AG09319 (cell line): ENCODE measurements at regions not wholly inside any gene's neighbourhood (a gene's known extent, or its start where the extent isn't known, plus 50 kb on each side); places are given as distances from the start of the nearest gene placed in this dataset.

ENCODE experiments used
- DNase-seq: peaks from one replicate; pipeline ENCODE4 v3.0.0-alpha.2; 2010; ENCODE audit warnings: low read depth; ENCODE audit errors: extremely low read depth
- TF ChIP-seq, protein P1 (sequence below): IDR thresholded peaks from 2 replicates; pipeline ENCODE4 v1.5.1; 2011; ENCODE audit warnings: low read depth, mild to moderate bottlenecking, inconsistent platforms, low read length, moderate library complexity

DNA sequence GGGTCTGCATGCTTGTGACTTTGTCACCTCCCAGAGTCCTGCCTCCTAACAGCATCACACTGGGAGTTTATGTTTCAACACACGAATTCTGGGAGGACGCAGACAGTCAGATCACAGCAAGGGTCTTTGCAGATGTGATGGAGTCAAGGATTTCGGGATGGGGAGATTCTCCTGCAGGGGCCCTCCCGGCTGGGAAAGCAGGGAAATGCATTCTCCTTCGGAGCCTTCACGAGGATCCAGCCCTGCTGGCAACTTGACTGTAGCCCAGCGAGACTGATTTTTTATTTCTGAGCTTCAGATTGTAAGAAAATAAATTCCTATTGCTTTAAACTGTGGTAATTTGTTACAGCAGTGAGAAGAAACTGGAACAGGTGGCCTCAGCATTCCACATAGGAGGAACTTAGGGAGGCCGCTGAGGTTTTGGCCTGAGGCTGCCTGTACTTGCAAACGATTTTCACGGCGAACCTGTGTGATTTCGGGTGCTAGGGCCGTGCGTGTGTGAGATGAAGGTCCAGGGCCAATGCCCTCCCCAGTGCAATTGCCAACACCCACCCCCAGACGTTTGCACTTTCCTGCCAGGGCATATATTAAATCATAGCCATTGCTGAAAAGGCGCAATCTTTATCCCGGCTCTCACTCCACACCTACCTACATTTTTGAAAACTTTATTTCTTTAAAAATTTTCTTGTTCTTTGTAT lies 79.8 kb downstream of the ASB1 start:
- DNase-seq, result no peak
- TF ChIP-seq, protein P1, sequence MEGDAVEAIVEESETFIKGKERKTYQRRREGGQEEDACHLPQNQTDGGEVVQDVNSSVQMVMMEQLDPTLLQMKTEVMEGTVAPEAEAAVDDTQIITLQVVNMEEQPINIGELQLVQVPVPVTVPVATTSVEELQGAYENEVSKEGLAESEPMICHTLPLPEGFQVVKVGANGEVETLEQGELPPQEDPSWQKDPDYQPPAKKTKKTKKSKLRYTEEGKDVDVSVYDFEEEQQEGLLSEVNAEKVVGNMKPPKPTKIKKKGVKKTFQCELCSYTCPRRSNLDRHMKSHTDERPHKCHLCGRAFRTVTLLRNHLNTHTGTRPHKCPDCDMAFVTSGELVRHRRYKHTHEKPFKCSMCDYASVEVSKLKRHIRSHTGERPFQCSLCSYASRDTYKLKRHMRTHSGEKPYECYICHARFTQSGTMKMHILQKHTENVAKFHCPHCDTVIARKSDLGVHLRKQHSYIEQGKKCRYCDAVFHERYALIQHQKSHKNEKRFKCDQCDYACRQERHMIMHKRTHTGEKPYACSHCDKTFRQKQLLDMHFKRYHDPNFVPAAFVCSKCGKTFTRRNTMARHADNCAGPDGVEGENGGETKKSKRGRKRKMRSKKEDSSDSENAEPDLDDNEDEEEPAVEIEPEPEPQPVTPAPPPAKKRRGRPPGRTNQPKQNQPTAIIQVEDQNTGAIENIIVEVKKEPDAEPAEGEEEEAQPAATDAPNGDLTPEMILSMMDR, result no peak

DNA sequence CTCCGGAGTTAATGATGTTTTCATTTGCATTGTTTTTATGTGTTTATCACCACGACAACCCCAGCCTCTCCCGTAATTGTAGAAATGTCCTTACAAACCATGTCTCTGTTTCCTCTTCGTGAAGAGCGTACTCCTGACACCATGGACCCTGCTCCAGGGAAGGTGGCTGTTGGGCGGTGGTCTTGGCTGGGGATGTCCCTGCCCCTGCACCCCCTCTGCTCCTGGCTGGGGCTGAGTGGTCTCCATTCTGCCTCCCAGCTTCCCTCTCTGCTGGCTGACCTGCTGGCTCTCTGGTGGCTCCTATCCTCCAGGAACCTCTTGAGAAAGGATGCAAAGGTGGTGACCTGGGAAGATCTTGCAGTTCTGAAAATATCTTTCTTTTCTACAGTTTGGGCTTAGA lies 81.1 kb downstream of the ASB1 start:
- TF ChIP-seq, protein P1, result no peak
- DNase-seq, result no peak

DNA sequence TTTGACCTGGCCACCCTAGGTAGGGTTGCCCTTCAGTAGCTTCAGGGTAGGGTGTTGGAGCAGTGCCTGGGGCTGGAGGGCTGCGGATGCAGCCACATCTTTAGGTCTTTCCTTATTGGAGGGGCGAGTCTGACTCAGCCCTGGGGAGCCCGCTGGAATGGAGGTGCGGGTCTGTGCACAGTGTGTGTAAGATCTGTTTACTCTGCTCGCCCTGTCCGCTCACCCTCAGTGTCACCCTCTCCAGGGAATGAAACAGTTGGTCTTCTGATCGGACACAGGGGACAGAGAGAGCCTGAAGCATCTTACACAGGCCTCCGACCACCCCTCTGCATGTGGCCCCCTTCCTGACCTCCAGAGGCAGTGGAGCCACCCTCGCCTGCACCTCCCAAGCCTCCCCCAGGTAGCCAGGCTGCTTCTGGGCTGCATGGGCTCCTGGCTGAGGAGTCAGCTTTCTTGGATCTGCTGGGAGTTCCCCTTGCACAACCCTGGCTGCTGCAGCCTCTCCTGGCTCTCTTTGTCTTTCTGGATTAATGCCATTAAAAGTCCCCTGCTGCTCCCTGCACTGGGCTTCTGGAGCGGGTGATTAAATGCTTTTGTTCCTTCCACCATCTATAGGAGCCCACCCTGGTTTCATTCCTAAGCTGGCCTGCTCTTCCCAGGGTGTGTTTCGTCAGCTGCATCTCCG lies 82.6 kb downstream of the ASB1 start:
- no peak for DNase-seq
- TF ChIP-seq, protein P1, result no peak

DNA sequence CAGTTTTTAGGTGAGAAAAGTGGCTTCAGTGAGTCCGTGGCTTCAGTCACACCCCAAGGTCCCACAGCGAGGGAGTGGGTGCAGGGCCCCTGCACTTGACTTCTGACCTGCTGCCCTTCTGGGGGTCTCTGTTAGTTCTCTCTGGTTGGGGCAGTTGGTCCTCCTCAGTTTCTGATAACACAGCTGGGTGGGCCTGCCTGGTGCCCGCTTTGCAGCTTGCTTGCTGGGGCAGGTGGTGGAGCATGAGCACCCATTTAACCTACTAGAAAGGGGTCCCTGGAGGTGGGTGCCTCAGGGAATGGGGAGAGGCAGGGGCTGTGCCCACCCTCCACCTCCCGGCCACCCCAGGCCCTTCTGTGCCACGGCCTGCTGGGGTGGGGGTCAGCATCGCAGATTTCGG lies 83.2 kb downstream of the ASB1 start:
- TF ChIP-seq, protein P1, result no peak
- DNase-seq, result no peak

DNA sequence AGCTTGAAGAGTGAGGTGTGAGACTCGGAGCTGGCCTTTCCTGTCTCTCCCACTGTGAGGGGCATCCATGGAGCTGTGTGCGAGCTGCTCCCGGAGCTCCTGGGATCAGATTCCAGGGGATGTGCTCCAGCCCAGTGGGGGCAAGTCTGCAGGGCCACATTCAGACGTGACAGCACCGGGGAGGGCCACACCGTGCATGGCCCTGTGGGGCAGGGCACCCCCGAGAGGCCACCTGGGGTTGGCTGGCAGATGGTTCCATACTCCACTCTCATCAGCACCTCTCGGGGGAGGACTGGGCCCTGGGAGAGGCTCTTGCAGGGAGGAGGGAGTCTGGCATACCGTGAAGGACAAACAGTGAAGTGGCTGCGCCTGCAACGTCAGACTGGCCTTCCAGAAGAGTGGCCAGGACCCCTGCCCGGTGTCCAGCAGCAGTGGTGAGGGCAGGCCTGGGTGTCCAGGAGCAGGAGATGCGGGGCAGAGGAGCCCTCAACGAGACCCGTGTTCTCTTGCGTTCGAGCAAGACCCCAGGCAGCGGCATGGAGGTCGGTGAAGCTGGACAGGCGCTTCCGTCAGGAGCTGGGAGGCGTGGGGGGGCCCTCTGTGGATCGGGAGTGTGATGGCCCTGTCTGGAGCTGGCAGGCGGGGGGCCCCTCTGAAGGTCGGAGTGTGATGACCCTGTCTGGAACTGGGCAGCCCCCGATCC lies 84.3 kb downstream of the ASB1 start:
- DNase-seq, result no peak
- TF ChIP-seq, protein P1, result no peak

DNA sequence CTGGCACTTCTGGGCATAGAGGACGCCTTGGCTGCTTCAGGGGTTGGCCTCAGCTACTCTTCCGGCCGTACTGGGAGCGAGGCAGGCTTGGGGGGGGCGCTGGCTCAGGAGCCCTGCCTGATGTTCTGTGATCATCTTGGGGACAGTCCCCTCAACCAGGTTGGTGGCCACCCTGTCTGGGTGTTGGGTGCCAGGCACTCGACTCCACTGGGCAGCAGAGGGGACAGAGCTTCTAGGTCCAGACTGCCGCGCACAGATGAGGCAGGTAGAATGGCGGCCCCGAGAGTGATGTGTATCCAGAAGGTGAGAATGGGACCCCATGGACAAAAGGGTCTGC lies 84.9 kb downstream of the ASB1 start:
- no peak for DNase-seq
- TF ChIP-seq, protein P1, result no peak

DNA sequence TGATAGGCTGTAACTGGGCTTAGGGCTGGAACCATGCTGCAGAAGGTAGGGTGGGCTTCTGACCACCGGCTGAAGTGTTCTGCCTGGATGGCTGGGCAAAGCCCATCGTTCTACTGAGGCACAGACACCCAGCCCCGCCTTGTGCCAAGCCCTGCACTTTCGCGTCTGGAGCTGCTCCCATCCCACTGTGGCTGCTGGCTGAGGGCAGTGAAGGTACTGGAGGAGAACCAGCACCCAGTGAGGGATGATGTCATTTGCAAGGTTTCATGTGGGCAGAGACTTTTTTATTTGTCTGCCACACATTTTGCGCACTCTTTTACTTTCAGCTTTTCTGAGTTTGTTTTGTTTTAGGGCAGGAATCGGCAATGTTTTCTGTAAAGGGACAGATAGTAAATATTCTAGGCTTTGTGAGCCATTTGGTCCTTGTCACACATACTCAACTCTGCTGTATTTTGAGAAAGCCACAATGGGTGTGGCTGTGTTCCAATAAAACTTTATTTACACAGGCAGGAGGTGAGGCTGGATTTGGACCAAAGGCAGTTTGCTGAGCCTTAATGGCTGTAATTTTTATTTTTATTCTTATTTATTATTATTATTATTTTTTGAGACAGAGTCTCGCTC lies 85.6 kb downstream of the ASB1 start:
- TF ChIP-seq, protein P1, result no peak

More for the DNA sequence above, 85.6 kb downstream of the ASB1 start:
- DNase-seq, result no peak
